Astrocyte of the spinal cord (primary cell): ENCODE measurements at regions not wholly inside any gene's neighbourhood (a gene's known extent, or its start where the extent isn't known, plus 50 kb on each side); places are given as distances from the start of the nearest gene placed in this dataset.

Source experiments
- DNase-seq: peaks from one replicate; pipeline ENCODE4 v3.0.0; 2011; ENCODE audit warnings: low read depth, low spot score
- H3K4me3 ChIP-seq: 2 replicates; pipeline ENCODE4 v1.5.1; 2011; ENCODE audit warnings: low read depth, mild to moderate bottlenecking, low read length, moderate library complexity
- in situ Hi-C: cut with HindIII; loops from 2 replicates; pipeline ENCODE4 v1.10.0; 2017; ENCODE audit warnings: low sequenced_read_pairs
- TF ChIP-seq, protein P1 (sequence below): IDR thresholded peaks from 2 replicates; pipeline ENCODE4 v1.5.1; 2012; ENCODE audit warnings: low read depth, mild to moderate bottlenecking, low read length, inconsistent platforms

DNA sequence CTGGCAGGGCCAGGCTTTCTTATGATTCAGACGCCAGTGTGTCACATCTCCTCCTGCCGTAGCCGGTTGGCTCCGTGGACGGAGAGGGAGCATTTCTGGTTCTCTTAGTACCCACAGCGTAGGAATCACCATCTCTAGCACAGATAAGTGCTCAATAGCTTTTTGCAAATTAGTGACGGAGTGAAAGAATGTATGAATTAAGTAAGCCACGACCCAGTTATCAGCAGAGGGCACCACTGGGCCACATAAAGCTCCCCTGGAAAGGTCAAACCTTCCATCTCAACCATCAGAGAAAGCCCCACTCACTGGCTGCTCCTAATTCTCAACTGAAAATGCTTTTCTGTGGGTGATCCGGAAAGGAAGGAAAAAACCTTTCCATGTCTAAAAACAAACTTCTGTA, 317.0 kb upstream of the ADCY2 start:
- no peak for DNase-seq
- H3K4me3 ChIP-seq: no peak overlapping the region
- in situ Hi-C loops: no loop called here
- TF ChIP-seq, protein P1, sequence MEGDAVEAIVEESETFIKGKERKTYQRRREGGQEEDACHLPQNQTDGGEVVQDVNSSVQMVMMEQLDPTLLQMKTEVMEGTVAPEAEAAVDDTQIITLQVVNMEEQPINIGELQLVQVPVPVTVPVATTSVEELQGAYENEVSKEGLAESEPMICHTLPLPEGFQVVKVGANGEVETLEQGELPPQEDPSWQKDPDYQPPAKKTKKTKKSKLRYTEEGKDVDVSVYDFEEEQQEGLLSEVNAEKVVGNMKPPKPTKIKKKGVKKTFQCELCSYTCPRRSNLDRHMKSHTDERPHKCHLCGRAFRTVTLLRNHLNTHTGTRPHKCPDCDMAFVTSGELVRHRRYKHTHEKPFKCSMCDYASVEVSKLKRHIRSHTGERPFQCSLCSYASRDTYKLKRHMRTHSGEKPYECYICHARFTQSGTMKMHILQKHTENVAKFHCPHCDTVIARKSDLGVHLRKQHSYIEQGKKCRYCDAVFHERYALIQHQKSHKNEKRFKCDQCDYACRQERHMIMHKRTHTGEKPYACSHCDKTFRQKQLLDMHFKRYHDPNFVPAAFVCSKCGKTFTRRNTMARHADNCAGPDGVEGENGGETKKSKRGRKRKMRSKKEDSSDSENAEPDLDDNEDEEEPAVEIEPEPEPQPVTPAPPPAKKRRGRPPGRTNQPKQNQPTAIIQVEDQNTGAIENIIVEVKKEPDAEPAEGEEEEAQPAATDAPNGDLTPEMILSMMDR: no peak

DNA sequence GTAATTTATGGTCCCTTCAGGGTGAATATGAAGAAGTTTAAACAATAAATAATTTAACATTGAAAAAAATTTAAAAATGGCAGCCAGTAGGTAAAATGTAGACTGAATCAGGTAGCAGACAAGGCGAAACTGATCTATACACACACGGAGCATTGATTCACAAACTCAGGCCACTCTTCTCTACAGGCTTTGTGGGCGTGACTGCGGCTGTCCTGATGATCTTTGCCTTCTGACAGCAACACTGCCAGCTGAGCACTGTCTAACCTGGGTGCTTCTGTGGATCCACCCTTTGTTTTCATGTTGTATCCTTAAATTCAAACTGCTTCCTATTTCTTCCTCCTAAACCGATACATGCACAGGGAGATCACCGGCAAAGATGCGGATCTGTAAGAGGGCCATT, 315.4 kb upstream of the ADCY2 start:
- in situ Hi-C loops: no loop called here
- no peak for DNase-seq
- TF ChIP-seq, protein P1: no peak
- no peak overlapping the region for H3K4me3 ChIP-seq

DNA sequence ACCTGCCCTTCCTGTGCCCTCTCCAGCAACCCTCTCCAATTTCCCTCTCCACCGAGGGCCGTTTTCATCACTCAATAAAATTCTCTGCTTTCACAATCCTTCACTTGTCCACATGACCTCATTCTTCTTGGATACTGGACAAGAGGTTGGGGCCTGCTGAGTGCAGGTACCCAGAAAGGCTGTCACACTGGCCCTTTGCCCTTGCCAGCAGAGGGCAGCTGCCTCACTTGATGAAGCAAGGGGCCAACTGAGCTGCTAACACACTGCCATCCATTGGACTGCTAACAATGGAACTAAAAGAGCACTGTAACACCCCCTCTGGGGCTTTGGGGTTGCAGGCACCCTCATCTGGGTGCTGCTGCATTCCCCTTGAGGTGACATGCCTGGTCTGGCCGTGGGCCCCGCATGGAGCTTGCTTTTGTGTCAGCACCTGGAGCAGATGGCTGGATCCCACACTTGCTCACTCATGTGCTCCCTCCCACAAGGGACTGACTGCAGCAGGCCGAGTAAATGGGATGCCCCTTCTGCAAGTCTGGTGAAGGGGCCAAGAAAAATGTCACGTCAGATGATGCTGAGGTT, 308.1 kb upstream of the ADCY2 start:
- H3K4me3 ChIP-seq: no peak overlapping the region
- no peak for DNase-seq
- in situ Hi-C loops: no loop called here
- TF ChIP-seq, protein P1: no peak

DNA sequence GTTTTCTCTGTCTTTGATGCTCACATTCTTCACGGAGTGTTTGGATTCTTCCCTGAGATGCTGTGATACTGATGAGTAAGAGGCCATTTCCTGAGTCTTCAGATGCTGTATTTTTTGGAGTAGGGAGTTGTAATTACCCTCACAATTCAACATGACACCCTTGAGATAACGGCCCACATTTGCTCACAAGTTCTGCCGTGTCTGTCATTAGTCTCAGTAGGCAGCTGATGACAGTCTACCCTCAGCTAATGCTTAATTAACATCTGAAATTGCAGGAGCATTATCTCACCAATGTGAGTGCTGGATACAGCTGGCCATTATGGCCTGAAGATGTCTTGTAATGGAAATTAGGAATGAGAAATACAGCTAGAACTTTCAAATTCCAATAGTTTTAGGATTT, 307.1 kb upstream of the ADCY2 start:
- no peak for DNase-seq
- TF ChIP-seq, protein P1: no peak
- no peak overlapping the region for H3K4me3 ChIP-seq
- in situ Hi-C loops: no loop called here

DNA sequence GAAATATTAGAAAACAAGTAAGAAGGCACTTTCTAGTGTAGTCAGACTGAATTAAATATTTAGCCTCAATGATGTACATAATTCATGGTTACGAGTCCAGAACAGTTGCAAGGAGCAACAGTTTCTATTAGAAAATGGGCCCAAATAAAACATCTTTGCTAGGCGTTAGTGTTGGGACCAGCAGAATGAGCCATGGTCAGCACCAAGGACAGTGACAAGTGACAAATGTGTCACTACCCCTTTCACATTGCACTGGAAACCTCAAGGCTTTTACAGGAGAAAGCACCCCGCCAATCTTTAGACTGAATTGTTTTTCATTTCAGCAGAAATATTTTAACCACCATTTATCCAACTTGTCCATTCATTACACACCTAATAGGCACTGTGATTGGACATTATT, 301.3 kb upstream of the ADCY2 start:
- in situ Hi-C loops: no loop called here

DNA sequence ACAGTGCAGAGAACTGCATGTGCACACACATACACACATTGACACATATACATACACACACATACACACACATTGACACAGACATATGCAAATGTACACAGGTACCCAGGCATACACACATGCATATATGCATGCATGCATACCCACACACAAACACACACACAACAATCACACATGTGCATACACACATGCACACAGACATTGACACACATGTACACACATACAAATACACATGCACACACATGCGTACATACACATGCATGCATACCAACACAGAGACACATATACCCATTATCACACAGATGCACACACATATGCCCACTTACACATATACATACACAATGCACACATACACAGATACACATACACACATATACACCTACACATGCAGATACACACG, 299.6 kb upstream of the ADCY2 start:
- in situ Hi-C loops: no loop called here
- no peak for DNase-seq

More for the DNA sequence above, 301.3 kb upstream of the ADCY2 start:
- TF ChIP-seq, protein P1: no peak
- no peak for DNase-seq
- no peak overlapping the region for H3K4me3 ChIP-seq

More for the DNA sequence above, 299.6 kb upstream of the ADCY2 start:
- TF ChIP-seq, protein P1: no peak
- H3K4me3 ChIP-seq: no peak overlapping the region
